Prostate gland (tissue), 2 donors: ENCODE measurements at regions not wholly inside any gene's neighbourhood (a gene's known extent, or its start where the extent isn't known, plus 50 kb on each side); places are given as distances from the start of the nearest gene placed in this dataset.

ENCODE experiments used
- DNase-seq: peaks from one replicate; pipeline ENCODE4 v3.0.0-alpha.2; 2019; ENCODE audit warnings: low spot score
- H3K27ac ChIP-seq, 2 donors: fragments of 200-600 bp; sonication (generic); 2 replicates each; pipeline ENCODE4 v1.5.1; 2017 to 2019
- H3K27me3 ChIP-seq: fragments of 200-600 bp; sonication (generic); replicated peaks from 2 replicates; pipeline ENCODE4 v1.5.1; 2019; ENCODE audit not compliant: insufficient read depth
- H3K36me3 ChIP-seq, 2 donors: fragments of 200-600 bp; sonication (generic); 1 replicate in 1 of 2; 2 replicates in 1 of 2; pipeline versions ENCODE4 v1.5.1 to v1.8.1; 2017 to 2019
- H3K4me1 ChIP-seq: fragments of 200-600 bp; sonication (generic); replicated peaks from 2 replicates; pipeline ENCODE4 v1.5.1; 2019
- H3K4me3 ChIP-seq, 2 donors: fragments of 200-600 bp; sonication (generic); 2 replicates each; pipeline ENCODE4 v1.5.1; 2017 to 2019
- H3K9me3 ChIP-seq: fragments of 200-600 bp; sonication (generic); 2 replicates; pipeline ENCODE4 v1.5.1; 2017
- CTCF ChIP-seq, 4 experiments: fragments of 200-600 bp in 2 of 4; fragments of 450-650 bp in 2 of 4; sonication (generic) in 2 of 4; IDR thresholded peaks; 1 replicate in 3 of 4; 2 replicates in 1 of 4; pipeline ENCODE4 v1.5.1; 2016 to 2019; ENCODE audit warnings: antibody characterized with exemption in 4 of 4, mild to moderate bottlenecking in 2 of 4, moderate library complexity in 2 of 4
- POLR2A ChIP-seq: fragments of 450-650 bp; IDR thresholded peaks from one replicate; pipeline ENCODE4 v1.6.1; 2016; ENCODE audit warnings: antibody characterized with exemption, mild to moderate bottlenecking
- POLR2AphosphoS5 ChIP-seq: sonication (generic); formaldehyde crosslinking; IDR thresholded peaks from one replicate; pipeline ENCODE4 v1.6.1; 2017; ENCODE audit warnings: antibody characterized with exemption
- WGBS: methylation state at CpG from one replicate; pipeline ENCODE4 v1.1.5; 2018; 5-methylcytosine and 5-hydroxymethylcytosine counted together
- intact Hi-C: fragments of 100-400 bp; cut with DNase I; formaldehyde crosslinking; loops from one replicate; pipeline ENCODE4 v1.14.2; 2022

DNA sequence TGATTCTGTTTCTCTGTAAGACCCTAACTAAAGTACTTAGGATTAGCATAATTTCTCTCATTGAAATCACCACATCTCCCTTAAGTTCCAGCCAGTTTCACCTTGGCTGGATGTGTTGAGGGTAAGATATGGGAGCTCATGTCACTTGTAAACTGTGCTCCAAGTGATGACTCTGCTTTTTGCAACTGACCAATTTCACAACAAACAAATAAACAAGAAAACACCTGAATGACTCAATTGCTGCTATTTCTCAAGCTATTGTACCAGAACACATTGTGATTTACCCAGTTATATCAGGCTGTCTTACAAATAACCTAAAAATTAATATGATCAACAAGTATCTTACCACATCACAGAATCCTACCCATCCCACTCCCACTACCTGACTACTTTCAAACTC is 379.1 kb upstream of the KIF2A start:
- Histone ChIP-seq H3K36me3 (no peaks in the 10 kb centered on the region), H3K27ac (no peak overlapping the region), H3K27me3 (no peaks in the 10 kb centered on the region), H3K4me1 (no peaks in the 10 kb centered on the region), H3K9me3 (no peaks in the 10 kb centered on the region), H3K4me3 (no peak overlapping the region)
- no peak for TF ChIP-seq CTCF (IDR thresholded peaks at IDR 0.05)
- no peak for TF ChIP-seq POLR2A
- no peak for DNase-seq
- intact Hi-C loops: loop anchor here (10.0 kb wide), 1 partner anchor 592 kb away; the partner anchor contains the start of gene ZSWIM6

- TF ChIP-seq CTCF (IDR thresholded peaks at IDR 0.05): no peak
- TF ChIP-seq POLR2A: no peak
- TF ChIP-seq POLR2AphosphoS5: no peak
- Histone ChIP-seq H3K36me3 (no peaks in the 10 kb centered on the region), H3K4me3 (no peak overlapping the region), H3K9me3 (no peaks in the 10 kb centered on the region), H3K27me3 (no peaks in the 10 kb centered on the region), H3K4me1 (no peaks in the 10 kb centered on the region), H3K27ac (no peak overlapping the region)
- intact Hi-C loops: loop anchor here (10.0 kb wide), 2 partner anchors 976 to 1256 kb away; no protein-coding TSS in a partner anchor
- DNase-seq: no peak
Measured at GRCh38 chr5:61931236-61931635, 374.8 kb upstream of the KIF2A start.

DNA sequence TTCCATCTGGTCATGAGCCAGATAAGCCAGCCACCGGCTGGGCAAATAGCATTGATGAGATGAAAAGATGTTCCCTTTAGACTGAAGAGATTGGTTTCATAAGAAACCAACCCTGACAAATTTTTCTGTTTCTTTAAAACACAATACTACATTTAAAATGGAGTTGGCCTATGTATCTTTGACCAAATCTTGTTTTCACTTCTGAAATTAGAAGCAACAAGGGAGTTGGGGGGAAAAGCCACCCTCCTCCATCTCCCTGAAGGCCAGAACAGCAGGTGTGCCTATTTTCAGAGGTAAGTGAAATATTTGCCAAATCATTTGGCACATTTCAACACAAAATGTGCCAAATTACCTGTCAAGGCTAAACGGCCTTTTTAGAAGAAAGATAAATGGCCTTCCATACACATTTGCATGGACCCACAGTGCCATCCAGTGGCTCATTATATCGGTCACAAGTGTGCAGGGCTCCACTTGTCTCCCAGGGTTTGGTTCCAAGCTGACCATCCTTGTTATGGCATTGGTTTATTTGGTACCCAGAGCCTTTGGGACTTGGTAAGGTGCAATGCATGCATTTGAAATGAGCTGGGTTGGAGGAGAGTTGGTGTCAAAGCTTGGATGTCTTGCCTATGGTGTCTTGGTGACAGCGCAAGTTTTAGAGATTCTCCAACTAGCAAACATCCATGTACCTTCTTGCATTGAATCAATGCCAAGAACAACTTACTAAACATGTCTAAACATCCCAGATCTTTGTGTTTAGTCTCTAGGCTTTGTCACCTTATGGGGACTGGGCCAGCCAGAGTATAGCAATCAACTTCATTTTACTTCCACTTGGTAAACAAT is 372.0 kb upstream of the KIF2A start:
- TF ChIP-seq POLR2AphosphoS5 (peak; percentile 76), CTCF (IDR thresholded peaks at IDR 0.05) (peak; percentile 33 to 80 (median 76)), POLR2A (no peak)
- intact Hi-C loops: loop anchor here (10.0 kb wide), 2 partner anchors 979 to 1259 kb away; no protein-coding TSS in a partner anchor
- DNase-seq: peak; percentile 80
- WGBS: 22% methylated on average over 4 of the region's 4 CpGs
- H3K4me1 ChIP-seq: no peaks in the 10 kb centered on the region
- no peaks in the 10 kb centered on the region for H3K36me3 ChIP-seq
- H3K27me3 ChIP-seq: no peaks in the 10 kb centered on the region
- no peak overlapping the region for H3K27ac ChIP-seq
- no peaks in the 10 kb centered on the region for H3K9me3 ChIP-seq
- no peak overlapping the region for H3K4me3 ChIP-seq

- no peaks in the 10 kb centered on the region for H3K27me3 ChIP-seq
- no peak overlapping the region for H3K27ac ChIP-seq
- no peak overlapping the region for H3K4me3 ChIP-seq
- 0% methylated on average over 1 of the region's 1 CpG for WGBS
- no peaks in the 10 kb centered on the region for H3K9me3 ChIP-seq
- no peak for TF ChIP-seq POLR2AphosphoS5
- no peak for TF ChIP-seq POLR2A
- no peak for TF ChIP-seq CTCF (IDR thresholded peaks at IDR 0.05)
- no peaks in the 10 kb centered on the region for H3K36me3 ChIP-seq
- no peak for DNase-seq
- intact Hi-C loops: no loop called here
- H3K4me1 ChIP-seq: no peaks in the 10 kb centered on the region
Measured at GRCh38 chr5:61941637-61942036, 364.4 kb upstream of the KIF2A start.

GRCh38 chr5:61942462-61943049 is 363.4 kb upstream of the KIF2A start:
- Histone ChIP-seq H3K4me3 (no peak overlapping the region), H3K27ac (no peak overlapping the region), H3K4me1 (no peaks in the 10 kb centered on the region), H3K9me3 (no peaks in the 10 kb centered on the region), H3K27me3 (no peaks in the 10 kb centered on the region), H3K36me3 (no peaks in the 10 kb centered on the region)
- no peak for TF ChIP-seq POLR2AphosphoS5
- TF ChIP-seq CTCF (IDR thresholded peaks at IDR 0.05): no peak
- TF ChIP-seq POLR2A: no peak
- WGBS: 86% methylated on average over 2 of the region's 2 CpGs
- intact Hi-C loops: no loop called here
- DNase-seq: no peak
